ENCODE measurements at regions not wholly inside any gene's neighbourhood (a gene's known extent, or its start where the extent isn't known, plus 50 kb on each side); places are given as distances from the start of the nearest gene placed in this dataset.
A peak's percentile ranks its signal among the peaks of the same experiment; 100 is the strongest.
"Not testable (repeated sequence)": the region's sequence is repeated elsewhere in the genome, so short reads cannot be mapped to it uniquely, and the experiment has no call there.

DNA sequence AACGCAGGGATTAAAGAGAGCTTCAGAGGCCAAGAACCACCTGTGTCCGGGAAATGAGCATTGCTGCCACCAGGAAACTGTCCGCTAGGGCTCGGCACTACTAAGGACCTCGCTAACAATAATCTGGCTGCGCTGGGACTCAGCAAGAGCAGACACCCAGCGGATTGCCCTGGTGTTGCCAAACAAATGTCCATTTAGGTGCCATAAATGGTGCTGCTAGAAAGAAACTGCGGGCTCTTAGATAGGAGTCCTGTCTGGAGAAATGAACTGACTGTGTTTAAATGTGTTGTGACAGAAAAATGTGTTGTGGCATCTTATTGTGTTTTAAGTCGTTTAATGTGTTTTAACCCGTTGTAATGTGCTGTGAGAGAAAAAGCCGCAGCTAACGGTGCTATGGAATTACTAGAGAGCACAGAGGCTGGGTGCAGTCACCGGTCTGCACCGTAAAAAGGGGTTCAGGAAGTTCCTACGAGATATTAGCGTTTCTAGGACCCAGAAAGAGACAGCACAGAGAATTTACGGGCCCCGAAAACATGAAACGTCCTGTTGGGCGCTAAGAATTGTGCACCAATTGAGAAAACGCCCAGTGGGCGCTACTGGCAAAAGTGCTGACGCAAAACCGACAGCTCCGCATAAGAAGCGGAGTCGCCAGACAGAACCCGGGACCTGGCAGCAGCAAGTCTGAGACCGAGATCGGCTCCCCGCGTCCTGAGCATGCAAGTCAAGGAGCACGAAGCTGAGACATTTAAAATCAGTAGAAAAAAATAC is 90.6 kb downstream of the ANXA2R start:
- peak; percentile 33 to 52 for DNase-seq (ENCODE audit: low read depth in 2 of 2)

GRCh38 chr5:42948961-42949347 is 91.2 kb downstream of the ANXA2R start:
- no peak for DNase-seq (ENCODE audit: low read depth in 2 of 2)

DNA sequence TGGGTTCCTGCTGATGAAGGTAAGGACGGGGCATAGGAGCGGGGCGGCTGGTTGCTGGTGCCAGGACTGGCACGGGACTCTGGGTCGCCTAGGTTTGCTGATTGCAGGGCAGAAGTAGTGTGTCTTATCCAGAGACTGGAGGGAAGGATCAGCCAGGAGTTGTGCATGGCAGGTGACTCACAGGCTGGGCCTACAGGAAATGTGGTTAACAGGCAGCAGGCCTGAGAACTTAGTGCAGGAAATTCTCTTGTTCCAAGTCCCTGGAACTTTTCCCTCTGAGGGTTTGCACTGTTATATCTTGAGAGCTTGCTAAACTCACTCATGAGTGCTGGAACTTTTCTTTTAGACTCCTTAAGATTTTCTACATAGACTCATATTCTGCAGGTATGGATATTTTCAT is 95.1 kb downstream of the ANXA2R start:
- peak; percentile 67 to 68 for DNase-seq (ENCODE audit: low read depth in 2 of 2)

DNA sequence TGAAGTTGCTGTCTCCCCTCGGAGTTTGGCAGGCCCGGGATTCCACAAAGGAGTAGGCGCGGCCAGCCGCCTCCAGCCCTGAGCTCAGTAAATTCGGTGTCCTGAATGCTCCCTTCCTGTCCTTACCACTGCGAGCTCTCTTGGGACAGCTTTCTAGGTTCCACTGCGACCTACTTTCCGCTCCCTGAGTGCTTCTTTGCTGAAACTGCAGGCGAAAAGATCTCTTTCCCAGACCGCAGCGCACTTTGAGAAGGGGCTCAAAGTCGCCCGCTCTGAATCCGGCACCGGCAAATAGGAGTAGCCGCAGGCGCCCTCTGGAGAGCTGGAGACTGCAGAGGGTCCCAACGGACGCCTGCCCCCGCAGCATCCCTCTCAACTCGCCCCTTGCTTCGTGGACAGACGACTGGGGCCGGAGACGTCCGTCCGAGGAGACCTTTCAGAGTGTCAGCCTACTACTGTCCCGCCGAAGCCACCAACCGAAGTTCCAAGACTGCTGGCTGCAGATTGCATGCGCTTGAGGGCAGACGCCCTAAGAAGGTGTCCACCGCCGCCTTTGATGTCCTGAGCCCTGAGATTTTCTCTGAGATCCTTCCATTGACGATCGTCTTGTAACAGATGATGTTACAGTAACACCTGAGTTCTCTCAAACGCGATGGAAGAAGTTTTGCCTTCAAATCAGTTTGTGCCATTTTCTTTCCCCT is 96.0 kb downstream of the ANXA2R start:
- no peak for DNase-seq (ENCODE audit: low read depth in 2 of 2)

- DNase-seq (ENCODE audit: low read depth in 2 of 2) = no peak
Measured at GRCh38 chr5:42940853-42941252, 99.3 kb downstream of the ANXA2R start.

DNA sequence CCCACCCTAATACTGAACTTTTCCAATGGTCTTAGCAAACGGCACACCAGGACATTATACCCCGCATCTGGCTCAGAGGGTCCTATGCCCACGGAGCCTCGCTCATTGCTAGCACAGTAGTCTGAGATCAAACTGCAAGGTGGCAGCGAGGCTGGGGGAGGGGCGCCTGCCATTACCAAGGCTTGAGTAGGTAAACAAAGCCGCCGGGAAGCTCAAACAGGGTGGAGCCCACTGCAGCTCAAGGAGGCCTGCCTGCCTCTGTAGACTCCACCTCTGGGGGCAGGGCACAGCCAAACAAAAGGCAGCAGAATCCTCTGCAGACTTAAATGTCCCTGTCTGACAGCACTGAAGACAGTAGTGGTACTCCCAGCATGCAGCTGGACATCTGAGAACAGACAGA is 108.1 kb downstream of the ANXA2R start:
- DNase-seq (ENCODE audit: low read depth in 2 of 2) = not testable (repeated sequence)

- DNase-seq (ENCODE audit: low read depth in 2 of 2) = not testable (repeated sequence)
Measured at GRCh38 chr5:42931451-42931850, 108.7 kb downstream of the ANXA2R start.

- no peak for DNase-seq (ENCODE audit: low read depth in 2 of 2)
Measured at GRCh38 chr5:42930934-42931333, 109.2 kb downstream of the ANXA2R start.

DNA sequence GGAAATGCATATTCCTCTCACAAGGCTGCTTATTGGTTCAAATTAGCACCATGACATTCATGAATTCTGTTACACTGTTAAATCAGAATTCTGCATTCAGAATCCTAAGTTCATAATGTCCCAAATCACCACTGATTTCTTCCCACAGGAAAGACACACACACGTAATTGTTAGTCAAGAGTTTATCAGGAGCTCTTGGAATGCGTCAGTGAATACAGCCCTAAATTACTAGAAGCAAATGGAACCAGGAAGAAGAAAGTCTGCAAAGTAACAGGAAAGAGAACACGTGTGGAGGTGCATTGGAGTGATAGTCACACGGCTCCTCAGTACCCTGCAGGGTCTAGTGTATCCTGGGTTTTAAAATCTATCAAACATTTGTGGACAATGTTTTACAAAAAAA is 110.2 kb downstream of the ANXA2R start:
- DNase-seq (ENCODE audit: low read depth in 2 of 2) = no peak

DNA sequence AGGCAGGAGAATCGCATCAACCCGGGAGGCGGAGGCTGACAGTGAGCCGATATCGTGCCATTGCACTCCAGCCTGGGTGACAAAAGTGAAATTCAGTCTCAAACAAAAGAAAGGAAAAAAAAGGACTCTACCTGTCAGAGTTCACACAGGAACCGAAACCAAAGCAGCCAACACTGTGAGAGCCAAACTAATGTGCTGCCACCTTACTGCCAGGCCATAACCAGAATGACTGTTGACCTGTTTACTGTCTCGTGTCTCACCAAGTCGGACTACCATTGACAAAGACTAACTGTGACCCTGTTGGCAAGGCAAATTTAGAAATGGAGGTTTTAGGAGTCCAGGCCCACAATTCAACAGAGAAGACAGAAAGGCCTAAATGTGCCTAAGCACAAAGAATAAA is 112.4 kb downstream of the ANXA2R start:
- DNase-seq (ENCODE audit: low read depth in 2 of 2) = no peak

GRCh38 chr5:42924686-42925085 is 113.0 kb upstream of the SELENOP start:
- no peak for DNase-seq (ENCODE audit: low read depth in 2 of 2)

GRCh38 chr5:42924226-42924625 is 112.5 kb upstream of the SELENOP start:
- DNase-seq (ENCODE audit: low read depth in 2 of 2) = no peak

- DNase-seq (ENCODE audit: low read depth in 2 of 2) = no peak
Measured at GRCh38 chr5:42923710-42924109, 112.0 kb upstream of the SELENOP start.

GRCh38 chr5:42919600-42919999 is 107.9 kb upstream of the SELENOP start:
- DNase-seq (ENCODE audit: low read depth in 2 of 2) = no peak

DNA sequence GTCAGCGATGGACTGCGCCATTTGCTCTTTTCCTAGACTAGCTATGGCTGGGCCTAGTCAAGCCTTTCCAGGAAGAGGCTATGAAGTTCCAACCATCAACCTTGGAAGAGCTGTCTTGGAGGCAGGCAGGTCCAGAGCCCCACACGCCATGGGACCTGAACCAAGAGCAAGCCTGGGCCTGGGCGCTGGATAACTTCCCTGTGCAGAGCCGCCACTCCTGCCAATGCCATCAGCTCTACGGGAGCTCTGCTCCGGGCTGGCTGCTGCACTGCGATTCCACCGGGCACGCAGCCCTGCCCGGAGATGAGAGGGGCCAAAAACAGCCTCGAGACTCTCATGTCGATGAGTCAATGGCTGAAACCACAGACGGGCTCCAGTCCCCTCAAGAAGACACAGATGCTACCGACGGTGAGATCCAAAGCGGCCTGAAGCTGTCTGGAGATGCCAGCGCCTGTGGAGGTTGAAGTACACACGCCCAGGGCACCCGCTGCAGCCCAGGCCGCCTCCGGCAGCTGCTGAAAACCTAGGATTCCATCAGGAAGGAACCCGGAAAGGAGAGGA is 103.7 kb upstream of the SELENOP start:
- DNase-seq (ENCODE audit: low read depth in 2 of 2) = no peak

GRCh38 chr5:42912184-42912798 is 100.6 kb upstream of the SELENOP start:
- DNase-seq (ENCODE audit: low read depth in 2 of 2) = peak; percentile 4 to 13

DNA sequence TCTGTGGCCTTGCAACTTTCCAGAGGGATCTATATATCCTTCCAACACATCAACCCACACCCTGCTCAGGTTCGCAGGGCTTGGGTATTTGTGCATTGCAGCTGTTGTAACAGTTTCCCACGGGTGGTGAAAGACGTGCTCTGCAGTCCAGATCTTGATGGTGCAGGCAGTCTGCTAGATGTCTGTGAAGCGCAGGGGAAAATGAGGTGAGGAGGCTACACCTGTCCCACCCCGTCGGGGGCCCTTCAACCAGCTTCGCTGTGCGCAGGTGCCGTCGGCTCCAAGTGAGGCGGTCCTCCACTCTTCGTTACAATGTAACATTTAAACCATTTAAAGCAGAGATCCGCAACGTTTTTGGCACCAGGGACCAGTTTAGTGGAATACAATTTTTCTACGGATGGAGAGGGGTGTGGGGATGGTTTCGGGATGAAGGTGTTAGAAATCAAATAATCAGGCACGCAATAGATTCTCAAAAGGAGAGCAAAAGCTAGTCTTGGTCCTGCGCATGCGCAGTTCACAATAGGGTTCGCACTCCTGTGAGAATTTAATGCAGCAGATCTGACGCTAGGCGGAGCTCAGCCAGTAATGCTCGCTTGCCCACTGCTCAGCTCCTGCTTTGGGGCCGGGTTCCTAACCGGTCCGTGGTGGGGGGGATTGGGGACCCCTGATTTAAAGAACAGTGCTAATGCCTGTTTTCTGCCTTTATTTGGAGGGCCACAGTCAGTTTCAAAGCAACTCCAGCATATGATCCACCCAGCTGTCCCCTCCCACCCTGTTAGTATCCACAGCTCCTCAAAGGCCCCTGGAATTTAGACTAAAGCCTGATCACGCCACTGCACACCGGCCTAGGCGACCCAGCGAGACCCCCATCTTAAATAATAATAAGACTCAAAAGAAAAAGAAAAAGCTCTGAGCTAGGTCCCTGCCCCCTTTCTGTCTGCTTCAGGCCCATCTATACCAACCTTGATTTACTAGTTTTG is 97.1 kb upstream of the SELENOP start:
- DNase-seq (ENCODE audit: low read depth in 2 of 2) = peak; percentile 62 to 63

DNA sequence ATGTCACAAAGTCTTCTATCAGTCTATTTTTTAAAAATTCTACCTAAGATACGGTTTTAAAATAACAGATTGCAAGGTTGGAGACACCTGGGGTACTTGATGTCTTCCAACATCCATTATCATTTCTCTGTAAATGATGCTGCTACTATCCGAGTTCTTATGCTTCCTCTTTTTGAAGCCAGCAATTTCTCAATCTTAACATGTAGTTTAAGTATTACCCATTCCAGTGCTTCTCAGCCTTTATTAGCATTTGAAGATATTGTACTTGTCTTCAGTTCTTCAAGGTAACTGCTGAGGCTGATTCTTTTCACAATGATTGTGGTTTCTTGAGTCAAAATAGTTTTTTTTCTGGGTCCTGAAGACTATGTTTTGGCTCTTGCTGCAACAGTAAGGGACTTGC is 96.4 kb upstream of the SELENOP start:
- DNase-seq (ENCODE audit: low read depth in 2 of 2) = no peak

- DNase-seq (ENCODE audit: low read depth in 2 of 2) = no peak
Measured at GRCh38 chr5:42905827-42906226, 94.1 kb upstream of the SELENOP start.

- DNase-seq (ENCODE audit: low read depth in 2 of 2) = no peak
Measured at GRCh38 chr5:42900734-42901133, 89.0 kb upstream of the SELENOP start.

DNA sequence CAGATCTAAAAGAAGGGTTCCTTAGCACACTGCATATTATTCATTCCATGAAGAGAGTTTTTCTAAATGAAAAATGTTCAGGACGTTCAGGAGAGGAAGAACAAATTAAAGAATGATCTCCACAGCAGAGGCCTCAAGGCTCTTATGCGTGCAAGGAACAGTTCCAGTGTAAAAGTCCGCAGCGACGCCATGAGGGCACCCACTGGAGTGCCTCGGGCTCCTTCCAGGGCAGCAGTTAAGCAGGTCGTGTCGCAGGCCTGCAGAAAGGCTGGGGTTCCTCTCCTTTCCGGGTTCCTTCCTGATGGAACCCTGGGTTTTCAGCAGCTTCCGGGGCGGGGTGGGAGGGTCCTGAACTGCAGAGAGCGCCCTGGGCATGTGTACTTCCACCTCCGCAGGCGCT is 87.1 kb upstream of the SELENOP start:
- DNase-seq (ENCODE audit: low read depth in 2 of 2) = no peak
